GM23338 (cell line): ENCODE measurements at regions not wholly inside any gene's neighbourhood (a gene's known extent, or its start where the extent isn't known, plus 50 kb on each side); places are given as distances from the start of the nearest gene placed in this dataset.

Source experiments
- EZH2phosphoT487 ChIP-seq: fragments of 200-600 bp; sonication (generic); IDR thresholded peaks from one replicate; pipeline ENCODE4 v1.8.1; 2018; ENCODE audit warnings: antibody characterized with exemption; ENCODE audit not compliant: unreplicated experiment
- POLR2AphosphoS5 ChIP-seq: IDR thresholded peaks from 2 replicates; pipeline ENCODE4 v1.6.1; 2016; ENCODE audit warnings: antibody characterized with exemption, low read depth
- TF ChIP-seq, protein P1 (sequence below), 2 experiments: fragments of 200-600 bp in 1 of 2; sonication (generic) in 1 of 2; conservative IDR thresholded peaks; 2 replicates each; pipeline versions ENCODE4 v1.5.1 to v1.6.1; 2016 to 2017; ENCODE audit warnings: antibody characterized with exemption in 2 of 2, low read depth in 2 of 2, mild to moderate bottlenecking in 2 of 2, moderate library complexity in 1 of 2

DNA sequence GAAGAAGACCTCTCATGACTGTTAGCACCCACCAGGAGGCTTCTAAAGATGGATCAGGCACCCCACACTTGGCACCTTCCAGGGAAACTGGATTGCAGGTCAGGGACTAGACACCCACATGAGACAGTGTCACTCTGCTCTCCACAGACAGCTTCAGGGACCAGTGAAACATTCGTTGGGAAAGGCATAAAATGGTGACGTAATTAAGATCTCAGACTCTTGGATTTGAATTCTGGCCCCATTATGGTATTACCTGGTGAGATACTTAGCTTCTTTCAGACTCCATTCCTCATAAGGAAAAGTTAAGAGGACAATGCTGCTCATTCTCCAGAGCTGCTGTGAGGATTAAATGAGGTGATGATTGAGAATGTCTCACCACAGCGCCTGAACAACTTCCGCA, 261.1 kb downstream of the ARRDC4 start:
- TF ChIP-seq, protein P1, sequence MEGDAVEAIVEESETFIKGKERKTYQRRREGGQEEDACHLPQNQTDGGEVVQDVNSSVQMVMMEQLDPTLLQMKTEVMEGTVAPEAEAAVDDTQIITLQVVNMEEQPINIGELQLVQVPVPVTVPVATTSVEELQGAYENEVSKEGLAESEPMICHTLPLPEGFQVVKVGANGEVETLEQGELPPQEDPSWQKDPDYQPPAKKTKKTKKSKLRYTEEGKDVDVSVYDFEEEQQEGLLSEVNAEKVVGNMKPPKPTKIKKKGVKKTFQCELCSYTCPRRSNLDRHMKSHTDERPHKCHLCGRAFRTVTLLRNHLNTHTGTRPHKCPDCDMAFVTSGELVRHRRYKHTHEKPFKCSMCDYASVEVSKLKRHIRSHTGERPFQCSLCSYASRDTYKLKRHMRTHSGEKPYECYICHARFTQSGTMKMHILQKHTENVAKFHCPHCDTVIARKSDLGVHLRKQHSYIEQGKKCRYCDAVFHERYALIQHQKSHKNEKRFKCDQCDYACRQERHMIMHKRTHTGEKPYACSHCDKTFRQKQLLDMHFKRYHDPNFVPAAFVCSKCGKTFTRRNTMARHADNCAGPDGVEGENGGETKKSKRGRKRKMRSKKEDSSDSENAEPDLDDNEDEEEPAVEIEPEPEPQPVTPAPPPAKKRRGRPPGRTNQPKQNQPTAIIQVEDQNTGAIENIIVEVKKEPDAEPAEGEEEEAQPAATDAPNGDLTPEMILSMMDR (conservative IDR thresholded peaks at IDR 0.05; ENCODE audit: low read depth in 2 of 2), result no peak
- TF ChIP-seq EZH2phosphoT487 (no peak), POLR2AphosphoS5 (no peak)
